ENCODE measurements at regions not wholly inside any gene's neighbourhood (a gene's known extent, or its start where the extent isn't known, plus 50 kb on each side); places are given as distances from the start of the nearest gene placed in this dataset.
"Not testable (repeated sequence)": the region's sequence is repeated elsewhere in the genome, so short reads cannot be mapped to it uniquely, and the experiment has no call there.

DNA sequence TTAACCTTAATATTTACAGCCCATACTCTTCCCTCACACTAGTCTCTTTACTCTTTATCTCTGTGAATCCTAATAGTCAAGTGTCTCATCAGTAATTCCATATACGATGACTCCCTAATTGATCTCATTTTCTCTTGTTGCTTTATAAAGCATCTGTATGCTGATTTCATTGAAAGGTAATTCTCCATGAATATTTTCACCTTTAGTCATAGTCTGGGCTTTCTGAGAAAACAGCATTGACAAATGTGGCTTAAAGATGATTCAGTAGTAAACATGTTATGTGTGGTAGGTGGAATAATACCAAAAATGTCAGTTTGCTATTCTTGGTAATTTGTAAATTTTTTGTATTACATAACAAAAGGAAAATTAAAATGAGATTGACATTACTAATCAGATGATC lies 1176.5 kb downstream of the NCAM2 start:
- TF ChIP-seq, protein P1, sequence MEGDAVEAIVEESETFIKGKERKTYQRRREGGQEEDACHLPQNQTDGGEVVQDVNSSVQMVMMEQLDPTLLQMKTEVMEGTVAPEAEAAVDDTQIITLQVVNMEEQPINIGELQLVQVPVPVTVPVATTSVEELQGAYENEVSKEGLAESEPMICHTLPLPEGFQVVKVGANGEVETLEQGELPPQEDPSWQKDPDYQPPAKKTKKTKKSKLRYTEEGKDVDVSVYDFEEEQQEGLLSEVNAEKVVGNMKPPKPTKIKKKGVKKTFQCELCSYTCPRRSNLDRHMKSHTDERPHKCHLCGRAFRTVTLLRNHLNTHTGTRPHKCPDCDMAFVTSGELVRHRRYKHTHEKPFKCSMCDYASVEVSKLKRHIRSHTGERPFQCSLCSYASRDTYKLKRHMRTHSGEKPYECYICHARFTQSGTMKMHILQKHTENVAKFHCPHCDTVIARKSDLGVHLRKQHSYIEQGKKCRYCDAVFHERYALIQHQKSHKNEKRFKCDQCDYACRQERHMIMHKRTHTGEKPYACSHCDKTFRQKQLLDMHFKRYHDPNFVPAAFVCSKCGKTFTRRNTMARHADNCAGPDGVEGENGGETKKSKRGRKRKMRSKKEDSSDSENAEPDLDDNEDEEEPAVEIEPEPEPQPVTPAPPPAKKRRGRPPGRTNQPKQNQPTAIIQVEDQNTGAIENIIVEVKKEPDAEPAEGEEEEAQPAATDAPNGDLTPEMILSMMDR (conservative IDR thresholded peaks at IDR 0.05; ENCODE audit: low read length), result no peak
- no peak for DNase-seq (ENCODE audit: low read depth)
- H3K4me3 ChIP-seq (ENCODE audit: low read length), result no peak overlapping the region

DNA sequence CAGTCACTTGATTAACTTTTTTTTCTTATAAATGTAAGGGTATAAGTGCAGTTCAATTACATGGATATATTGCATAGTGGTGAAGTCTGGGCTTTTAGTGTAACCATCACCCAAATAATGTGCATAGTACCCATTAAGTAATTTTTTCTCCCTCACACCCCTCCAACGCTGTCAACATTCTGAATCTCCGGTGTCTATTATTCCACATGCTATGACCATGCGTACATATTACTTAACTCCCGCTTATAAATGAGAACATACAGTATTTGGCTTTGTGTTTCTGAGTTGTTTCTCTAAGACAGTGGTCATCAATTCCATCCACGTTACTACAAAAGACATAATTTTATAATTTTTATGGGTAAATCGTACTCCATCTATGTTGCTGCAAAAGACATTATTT lies 1191.1 kb downstream of the NCAM2 start:
- no peak overlapping the region for H3K4me3 ChIP-seq (ENCODE audit: low read length)
- no peak for DNase-seq (ENCODE audit: low read depth)
- TF ChIP-seq, protein P1 (conservative IDR thresholded peaks at IDR 0.05; ENCODE audit: low read length), result no peak

DNA sequence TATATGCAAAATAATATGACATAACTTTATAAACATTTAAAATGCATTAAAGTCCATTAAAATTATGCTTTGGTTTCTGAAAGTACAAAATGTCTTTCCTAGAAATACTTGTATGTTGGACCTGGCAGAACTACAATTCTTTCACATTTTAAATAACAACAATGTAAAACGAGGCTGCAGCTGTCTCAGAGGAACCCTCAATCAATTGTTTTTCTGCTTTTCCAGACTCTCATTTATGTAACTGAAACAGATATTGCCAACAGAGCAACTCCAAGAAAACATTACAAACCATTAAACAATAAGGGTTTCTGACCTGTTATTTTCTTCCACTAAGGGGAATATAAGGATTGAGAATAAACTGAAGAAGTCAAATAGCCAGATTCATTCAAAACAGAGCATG lies 1193.4 kb downstream of the NCAM2 start:
- DNase-seq (ENCODE audit: low read depth), result no peak

DNA sequence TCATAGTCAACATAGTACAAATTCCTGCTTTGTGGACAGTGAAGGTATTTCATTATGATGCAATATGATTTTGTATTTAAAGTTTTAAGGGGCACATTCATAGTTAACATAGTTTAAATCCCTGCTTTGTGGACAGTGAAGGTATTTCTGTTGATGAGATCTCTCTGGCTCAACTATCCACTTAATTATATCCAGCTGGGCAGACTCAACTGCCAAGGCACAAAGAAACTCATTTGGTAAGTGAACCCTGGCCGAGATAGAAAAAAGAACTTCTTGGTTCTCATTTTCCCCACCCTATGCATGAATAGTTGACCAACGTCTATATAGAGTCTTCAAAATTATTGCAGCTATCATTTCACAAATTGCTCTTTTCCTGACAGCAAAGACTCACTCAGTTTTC lies 1194.6 kb downstream of the NCAM2 start:
- TF ChIP-seq, protein P1 (conservative IDR thresholded peaks at IDR 0.05; ENCODE audit: low read length), result no peak
- H3K4me3 ChIP-seq (ENCODE audit: low read length), result no peak overlapping the region
- DNase-seq (ENCODE audit: low read depth), result peak; percentile 0

More for the DNA sequence above, 1193.4 kb downstream of the NCAM2 start:
- TF ChIP-seq, protein P1 (conservative IDR thresholded peaks at IDR 0.05; ENCODE audit: low read length), result no peak
- H3K4me3 ChIP-seq (ENCODE audit: low read length), result no peak overlapping the region

DNA sequence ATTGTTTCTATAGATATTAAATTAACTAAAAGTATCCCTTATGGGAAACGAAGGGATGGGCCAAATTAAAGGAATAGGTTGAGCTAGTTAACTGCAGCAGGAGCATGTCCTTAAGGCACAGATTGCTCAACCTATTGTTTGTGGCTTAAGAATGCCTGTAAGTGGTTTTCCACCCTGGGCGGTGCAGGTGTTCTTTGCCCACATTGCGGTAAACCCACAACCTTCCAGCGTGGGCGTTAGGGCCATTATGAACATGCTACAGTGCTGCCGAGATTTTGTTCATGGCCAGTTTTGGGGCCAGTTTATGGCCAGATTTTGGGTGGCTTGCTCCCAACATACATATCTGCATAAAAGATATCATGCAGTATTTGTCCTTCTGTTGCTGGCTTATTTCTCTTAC lies 1196.8 kb downstream of the NCAM2 start:
- H3K4me3 ChIP-seq (ENCODE audit: low read length); DNase-seq (ENCODE audit: low read depth): not testable (repeated sequence)

DNA sequence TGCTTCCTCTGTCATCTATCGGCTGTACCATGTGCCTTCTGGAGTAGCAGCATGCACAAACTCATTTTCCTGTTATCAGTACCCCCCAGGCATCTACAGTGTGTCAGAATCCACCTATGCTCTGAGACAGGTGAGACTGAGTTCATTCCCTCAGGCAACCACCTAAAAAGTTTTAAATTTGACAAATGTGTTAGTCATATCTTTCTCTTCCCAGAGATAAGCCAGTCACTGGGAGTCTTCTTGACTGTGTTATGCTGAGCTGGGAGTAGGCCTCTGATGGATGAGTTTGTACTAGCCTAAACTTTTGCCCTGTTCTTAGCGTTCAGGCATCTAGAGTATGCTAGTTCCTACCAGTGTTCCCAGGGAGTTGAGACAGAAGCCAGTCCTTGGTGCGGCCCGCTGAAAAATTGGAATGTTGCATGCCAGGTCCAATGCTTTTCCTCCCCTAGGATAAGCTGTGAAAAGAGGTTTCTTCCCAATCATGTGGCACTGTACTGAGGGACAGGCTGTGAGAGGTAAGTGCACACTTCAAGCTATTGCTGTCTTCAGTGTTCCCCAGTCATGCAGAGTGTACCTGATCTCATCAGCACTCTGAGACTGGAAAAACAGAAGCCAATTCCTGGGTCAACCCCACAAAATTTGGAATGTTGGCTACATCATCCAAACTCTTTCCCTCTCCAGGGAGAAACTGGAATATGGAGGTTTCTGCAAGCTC lies 1202.3 kb downstream of the NCAM2 start:
- DNase-seq (ENCODE audit: low read depth), result no peak
- TF ChIP-seq, protein P1 (conservative IDR thresholded peaks at IDR 0.05; ENCODE audit: low read length), result no peak
- no peak overlapping the region for H3K4me3 ChIP-seq (ENCODE audit: low read length)

DNA sequence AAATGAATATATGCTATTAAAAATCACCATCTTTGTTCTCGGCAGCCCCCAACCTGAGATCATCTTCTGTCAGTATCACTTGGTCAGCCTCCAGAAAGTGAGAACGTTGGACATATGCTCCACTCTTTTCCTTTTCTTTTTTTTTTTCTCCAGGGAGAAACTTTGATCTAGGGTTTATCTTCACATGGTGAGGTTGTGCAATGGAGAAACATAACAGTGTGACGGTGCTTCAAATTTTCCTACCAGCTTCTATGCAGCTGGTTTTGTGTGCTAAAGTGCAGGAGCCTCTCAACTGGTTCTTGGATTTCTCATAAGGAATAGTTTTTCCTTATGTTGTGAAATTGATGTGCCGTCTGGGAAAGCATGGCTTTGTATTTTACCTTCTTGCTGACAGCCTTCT lies 1202.9 kb downstream of the NCAM2 start:
- H3K4me3 ChIP-seq (ENCODE audit: low read length), result no peak overlapping the region
- TF ChIP-seq, protein P1 (conservative IDR thresholded peaks at IDR 0.05; ENCODE audit: low read length), result no peak
- DNase-seq (ENCODE audit: low read depth), result no peak

Data from AG10803 (cell line).